Activated naive CD4-positive, alpha-beta T cell treated with anti-CD3 and anti-CD28 coated beads, Interleukin-2, amount 50 U/mL, for 24 hours (primary cell): ENCODE measurements at regions not wholly inside any gene's neighbourhood (a gene's known extent, or its start where the extent isn't known, plus 50 kb on each side); places are given as distances from the start of the nearest gene placed in this dataset.
"Not testable (repeated sequence)": the region's sequence is repeated elsewhere in the genome, so short reads cannot be mapped to it uniquely, and the experiment has no call there.

Experiments
- H3K27ac Mint-ChIP-seq: one replicate; pipeline ENCODE4 v1.8.0; 2021; ENCODE audit warnings: mild to moderate bottlenecking, mixed read lengths
- H3K27me3 Mint-ChIP-seq: one replicate; pipeline ENCODE4 v1.8.0; 2021; ENCODE audit warnings: mixed read lengths
- H3K36me3 Mint-ChIP-seq: one replicate; pipeline ENCODE4 v1.8.0; 2021; ENCODE audit warnings: mixed read lengths
- H3K4me1 Mint-ChIP-seq: one replicate; pipeline ENCODE4 v1.8.0; 2021; ENCODE audit warnings: mixed read lengths
- H3K4me3 Mint-ChIP-seq: one replicate; pipeline ENCODE4 v1.8.0; 2021; ENCODE audit warnings: mild to moderate bottlenecking, mixed read lengths
- H3K9me3 Mint-ChIP-seq: one replicate; pipeline ENCODE4 v1.8.0; 2021; ENCODE audit warnings: mixed read lengths

DNA sequence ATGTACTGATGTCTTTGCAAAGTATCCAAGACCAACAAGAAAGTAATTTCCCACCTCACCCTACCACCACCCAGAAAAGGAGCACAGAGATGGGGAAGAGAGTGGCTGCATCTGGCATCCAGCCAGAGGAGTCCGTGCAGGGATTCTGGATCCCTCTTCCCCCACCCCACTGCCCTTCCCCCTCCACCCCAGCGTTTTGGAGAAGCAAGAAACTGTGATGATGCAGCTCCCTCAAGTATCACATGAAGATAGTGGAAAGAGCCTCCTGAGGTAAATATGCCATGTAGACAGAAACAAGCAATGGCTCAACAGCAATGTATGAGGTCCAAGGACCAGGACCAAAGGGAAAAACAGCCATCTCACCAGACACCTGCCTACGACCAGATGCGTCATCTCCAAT is 153.8 kb downstream of the DEPDC1B start:
- H3K27ac Mint-ChIP-seq = no peak overlapping the region
- peaks cover 4% of the 10 kb centered on the region for H3K27me3 Mint-ChIP-seq
- no peak overlapping the region for H3K4me3 Mint-ChIP-seq
- H3K9me3 Mint-ChIP-seq = peaks cover 6% of the 10 kb centered on the region
- H3K4me1 Mint-ChIP-seq = no peaks in the 10 kb centered on the region
- no peaks in the 10 kb centered on the region for H3K36me3 Mint-ChIP-seq

DNA sequence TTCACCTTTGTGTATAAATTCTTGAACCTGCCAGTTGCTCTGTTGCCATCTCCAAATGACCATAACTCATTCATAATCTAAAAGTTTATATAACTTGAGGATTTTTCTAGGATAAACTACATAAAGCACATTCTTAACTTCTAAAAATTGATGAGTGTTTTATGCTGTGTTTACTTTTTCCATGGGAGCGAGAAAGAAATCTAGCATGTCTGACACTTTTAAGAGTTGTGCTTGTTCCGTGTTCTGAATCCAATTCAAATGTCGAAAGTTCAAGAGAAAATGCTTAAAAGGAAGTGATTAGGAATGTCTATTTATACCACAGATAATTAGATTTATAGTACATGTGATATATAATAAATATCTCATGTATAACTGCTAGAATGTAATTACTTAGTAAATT is 154.4 kb downstream of the DEPDC1B start:
- Mint-ChIP-seq H3K4me1 (no peaks in the 10 kb centered on the region), H3K36me3 (no peaks in the 10 kb centered on the region), H3K9me3 (peaks cover 6% of the 10 kb centered on the region), H3K27me3 (peaks cover 4% of the 10 kb centered on the region), H3K27ac (no peak overlapping the region), H3K4me3 (no peak overlapping the region)

DNA sequence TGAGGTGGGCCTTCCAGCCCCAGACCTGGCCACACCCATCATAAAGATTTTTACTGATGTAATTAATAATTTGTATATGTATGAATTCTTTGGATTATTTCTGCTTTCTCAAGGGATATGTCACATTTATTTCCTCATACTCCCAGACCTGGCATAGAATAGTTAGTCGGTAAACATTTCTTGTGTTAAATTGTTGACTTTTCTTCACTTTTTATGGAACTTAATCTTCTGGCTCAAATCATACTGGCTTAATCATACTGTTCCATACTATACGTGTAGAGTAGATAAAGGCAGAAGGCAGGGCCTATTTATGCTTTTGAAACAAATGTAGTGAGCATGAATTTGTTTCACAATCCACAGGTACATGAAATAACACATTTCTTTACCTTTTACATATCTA is 155.8 kb downstream of the DEPDC1B start:
- Mint-ChIP-seq H3K27ac (no peak overlapping the region), H3K36me3 (no peaks in the 10 kb centered on the region), H3K9me3 (peaks cover 2% of the 10 kb centered on the region), H3K27me3 (peaks cover 4% of the 10 kb centered on the region), H3K4me3 (no peak overlapping the region), H3K4me1 (no peaks in the 10 kb centered on the region)

DNA sequence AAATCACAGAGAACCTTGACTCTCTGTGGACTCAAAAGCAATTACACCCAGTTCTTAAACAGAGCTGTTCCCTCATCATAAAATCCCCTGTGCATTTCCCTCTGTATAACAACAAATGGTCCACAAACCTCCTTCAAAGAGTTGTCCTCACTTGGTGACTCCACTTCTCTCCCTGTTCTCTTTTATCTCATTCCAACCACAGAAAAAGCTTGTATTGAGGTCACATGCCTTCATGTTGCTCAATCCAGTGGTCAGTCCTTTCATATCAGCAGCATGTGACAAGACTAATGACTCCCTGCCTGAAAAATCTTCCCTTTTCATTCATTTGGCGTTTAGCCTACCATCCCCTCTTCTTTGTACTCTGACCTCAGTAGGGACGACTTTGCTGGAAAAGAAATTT is 158.0 kb downstream of the DEPDC1B start:
- Mint-ChIP-seq H3K36me3 (no peaks in the 10 kb centered on the region), H3K4me1 (no peaks in the 10 kb centered on the region), H3K27me3 (peaks cover 5% of the 10 kb centered on the region), H3K27ac (no peak overlapping the region), H3K4me3 (no peak overlapping the region), H3K9me3 (no peaks in the 10 kb centered on the region)

DNA sequence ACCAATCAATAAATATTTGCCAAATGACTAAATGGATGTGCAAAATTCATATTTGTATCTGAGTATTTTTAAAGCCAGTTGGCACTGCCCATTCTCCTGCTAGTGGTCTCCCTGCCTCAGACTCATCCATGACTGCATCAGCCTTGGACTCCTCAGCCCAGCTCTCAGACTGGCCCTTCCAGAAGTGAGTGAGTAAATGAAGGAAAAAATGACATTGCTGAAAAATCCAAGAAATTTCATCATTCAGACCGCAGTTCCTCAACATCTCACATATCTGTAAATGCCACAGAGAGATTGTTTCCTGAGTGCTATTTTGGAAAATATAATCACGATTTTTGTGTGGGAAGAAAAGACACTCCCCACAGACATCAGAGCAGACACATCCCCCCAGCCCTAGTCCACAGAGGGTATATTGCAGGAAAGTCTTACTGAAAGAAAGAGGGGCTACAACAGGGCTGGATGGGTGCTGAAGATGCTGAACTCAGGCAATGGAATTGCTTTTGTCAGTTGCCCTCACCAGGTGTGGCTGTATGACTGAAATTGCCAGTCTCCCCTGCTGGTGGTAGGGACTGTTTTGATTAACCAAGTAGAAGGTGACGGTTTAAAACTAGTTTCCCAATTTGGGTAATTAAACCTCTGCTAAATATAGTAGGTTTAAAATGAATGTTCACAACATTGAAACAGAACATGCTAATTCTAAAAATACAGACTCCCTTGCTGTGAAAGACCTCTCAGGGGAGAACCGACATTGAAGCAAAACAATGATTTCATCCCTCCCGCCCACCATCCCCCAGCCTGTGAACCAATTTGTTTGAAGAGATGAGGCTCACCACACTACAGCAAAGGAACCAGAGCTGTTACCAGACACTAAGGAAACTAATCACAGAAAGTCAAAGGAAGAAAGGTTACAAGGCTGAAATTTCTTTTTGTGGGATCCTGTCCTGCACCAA is 158.8 kb downstream of the DEPDC1B start:
- Mint-ChIP-seq H3K27ac (no peak overlapping the region), H3K4me1 (no peaks in the 10 kb centered on the region), H3K4me3 (no peak overlapping the region), H3K36me3 (no peaks in the 10 kb centered on the region), H3K9me3 (no peaks in the 10 kb centered on the region), H3K27me3 (peaks cover 5% of the 10 kb centered on the region)

DNA sequence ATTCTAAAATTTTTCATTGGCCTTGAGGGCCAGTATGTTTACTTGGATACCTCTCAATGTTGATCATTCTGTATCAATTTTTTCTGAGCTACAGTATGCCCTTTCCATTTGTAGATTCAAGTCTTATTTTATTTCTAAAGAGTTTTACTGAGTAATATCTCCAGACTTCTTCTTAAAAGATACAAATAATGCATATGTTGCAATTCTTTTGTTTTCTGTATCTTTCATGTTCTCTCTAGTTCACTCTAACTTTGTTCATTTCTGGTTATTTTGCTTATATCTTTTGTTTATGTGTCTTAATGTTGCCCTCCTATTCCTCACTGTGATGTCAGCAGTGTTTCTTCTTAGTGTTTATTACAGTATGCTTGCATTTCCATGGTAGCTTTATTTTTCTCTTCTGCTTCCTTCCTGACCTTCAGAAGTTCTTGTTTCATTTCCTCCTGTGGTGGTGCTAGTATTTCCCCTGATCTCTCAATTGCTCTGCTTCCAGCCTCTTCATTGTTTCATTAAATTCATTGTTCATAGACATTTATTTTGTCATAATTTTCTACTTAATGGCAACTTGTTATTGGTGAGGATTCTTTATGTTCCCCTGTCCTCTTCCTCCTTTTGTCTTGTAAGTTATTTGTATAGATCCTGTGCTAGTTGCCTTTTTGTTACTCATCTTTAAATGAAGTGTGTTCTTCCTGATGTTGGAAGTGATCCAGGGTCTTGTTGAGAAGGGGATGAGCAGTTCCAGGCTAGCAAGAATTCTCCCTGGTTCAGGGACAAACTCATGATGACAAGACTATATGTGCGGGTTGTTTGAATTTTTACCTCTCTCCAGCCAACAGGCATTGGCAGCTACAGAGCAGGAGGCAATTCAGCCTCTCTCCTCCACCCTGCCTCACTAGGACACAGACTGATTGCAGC is 160.8 kb downstream of the DEPDC1B start:
- Mint-ChIP-seq H3K36me3 (no peaks in the 10 kb centered on the region), H3K9me3 (no peaks in the 10 kb centered on the region), H3K27ac (no peak overlapping the region), H3K4me1 (no peaks in the 10 kb centered on the region), H3K27me3 (peaks cover 5% of the 10 kb centered on the region), H3K4me3 (no peak overlapping the region)

DNA sequence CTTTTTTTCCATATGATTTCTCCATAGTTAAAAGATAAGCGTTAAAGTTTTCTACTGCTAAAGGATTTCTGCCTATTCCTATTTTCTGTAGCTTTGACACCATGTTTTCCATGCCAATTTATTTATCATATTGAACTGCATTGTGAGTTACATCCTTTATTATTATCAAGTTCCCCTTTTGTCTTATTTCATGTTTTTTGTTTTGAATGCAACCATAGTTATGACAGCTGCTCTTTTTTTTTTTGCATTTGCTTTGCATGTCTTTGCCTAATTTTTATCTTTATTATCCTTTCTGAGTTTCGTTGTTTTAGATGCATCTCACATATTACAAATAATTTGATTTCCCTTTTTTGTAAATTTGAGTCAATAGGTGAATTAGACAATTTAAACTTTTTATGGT is 161.5 kb downstream of the DEPDC1B start:
- Mint-ChIP-seq H3K4me1 (no peaks in the 10 kb centered on the region), H3K27ac (no peak overlapping the region), H3K36me3 (no peaks in the 10 kb centered on the region), H3K27me3 (peaks cover 5% of the 10 kb centered on the region), H3K9me3 (no peaks in the 10 kb centered on the region), H3K4me3 (no peak overlapping the region)

DNA sequence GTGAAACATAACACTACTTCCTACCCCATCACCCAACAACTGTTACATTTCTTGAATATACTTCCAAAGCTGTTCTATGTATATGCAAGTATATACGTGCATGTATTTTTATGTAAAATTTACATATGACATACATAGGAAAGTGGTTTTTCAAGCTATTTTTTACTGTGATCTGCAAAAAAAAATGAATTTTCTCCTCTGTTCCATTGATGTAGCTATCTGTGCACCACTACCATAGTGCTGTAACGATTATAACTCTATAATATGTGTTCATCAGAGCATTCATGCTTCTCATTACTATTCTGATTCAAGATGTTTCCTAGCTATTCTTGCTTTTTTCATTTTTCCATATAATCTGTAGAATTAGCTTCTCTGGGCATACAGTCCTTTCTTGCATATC is 164.0 kb downstream of the DEPDC1B start:
- Mint-ChIP-seq H3K36me3 (no peaks in the 10 kb centered on the region), H3K27me3 (peaks cover 3% of the 10 kb centered on the region), H3K4me1 (no peaks in the 10 kb centered on the region), H3K4me3 (no peak overlapping the region), H3K27ac (no peak overlapping the region), H3K9me3 (no peaks in the 10 kb centered on the region)

DNA sequence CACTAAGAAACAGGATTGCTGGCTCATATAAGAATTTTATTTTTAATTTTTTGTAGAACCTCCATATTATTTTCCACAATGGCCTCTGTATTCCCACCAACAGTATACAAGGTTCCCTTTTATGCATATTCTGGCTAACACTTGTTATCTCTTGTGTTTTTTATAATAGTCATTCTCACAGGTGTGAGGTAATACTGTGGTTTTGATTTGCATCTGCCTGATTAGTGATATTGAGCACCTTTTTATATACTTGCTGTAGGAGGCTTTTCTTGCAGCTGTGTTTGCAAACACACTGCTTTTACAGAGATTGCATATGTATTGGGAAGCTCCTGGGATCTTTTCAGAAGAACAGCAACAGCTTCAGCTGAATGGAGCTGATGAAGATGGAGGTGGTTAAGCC is 164.8 kb downstream of the DEPDC1B start:
- H3K36me3 Mint-ChIP-seq = no peaks in the 10 kb centered on the region
- H3K27ac Mint-ChIP-seq = no peak overlapping the region
- H3K27me3 Mint-ChIP-seq = peaks cover 3% of the 10 kb centered on the region
- H3K9me3 Mint-ChIP-seq = no peaks in the 10 kb centered on the region
- no peak overlapping the region for H3K4me3 Mint-ChIP-seq
- H3K4me1 Mint-ChIP-seq = no peaks in the 10 kb centered on the region

DNA sequence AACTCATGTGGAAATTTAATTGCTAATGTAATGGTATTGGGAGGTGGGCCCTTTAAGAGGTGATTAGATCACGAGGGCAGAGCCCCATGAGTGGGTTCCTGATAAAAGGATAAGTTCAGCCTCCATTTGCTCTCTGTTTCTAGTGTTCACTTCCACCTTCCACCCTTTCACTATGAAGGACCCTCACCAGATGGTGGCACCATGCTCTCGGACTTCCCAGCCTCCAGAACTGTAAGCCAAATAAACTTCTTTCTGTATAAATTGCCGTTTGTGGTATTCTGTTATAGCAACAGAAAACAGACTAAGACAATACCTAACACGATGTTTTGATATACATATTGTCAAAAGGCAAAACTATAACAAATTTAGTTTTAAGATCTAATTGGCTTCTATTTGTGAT is 166.2 kb downstream of the DEPDC1B start:
- H3K27me3 Mint-ChIP-seq = peaks cover 1% of the 10 kb centered on the region
- no peaks in the 10 kb centered on the region for H3K36me3 Mint-ChIP-seq
- no peaks in the 10 kb centered on the region for H3K4me1 Mint-ChIP-seq
- H3K4me3 Mint-ChIP-seq = no peak overlapping the region
- no peak overlapping the region for H3K27ac Mint-ChIP-seq
- no peaks in the 10 kb centered on the region for H3K9me3 Mint-ChIP-seq

DNA sequence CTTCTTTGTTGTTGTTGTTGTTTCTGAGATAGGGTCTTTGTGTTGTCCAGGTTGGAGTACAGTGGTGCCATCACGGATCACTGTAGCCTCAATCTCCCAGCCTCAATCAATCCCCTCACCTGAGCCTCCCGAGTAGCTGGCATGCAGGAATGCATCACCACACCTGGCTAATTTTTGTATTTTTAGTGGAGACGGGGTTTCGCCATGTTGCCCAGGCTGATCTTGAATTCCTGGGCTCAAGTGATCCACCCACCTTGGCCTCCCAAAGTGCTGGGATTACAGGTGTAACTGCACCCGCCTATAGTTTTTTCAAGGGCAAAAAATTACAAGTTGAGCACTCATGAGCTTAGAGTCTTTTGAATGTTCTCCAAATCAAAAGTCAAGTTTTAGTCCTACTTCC is 167.2 kb downstream of the DEPDC1B start:
- H3K27ac Mint-ChIP-seq, H3K27me3 Mint-ChIP-seq: not testable (repeated sequence)

DNA sequence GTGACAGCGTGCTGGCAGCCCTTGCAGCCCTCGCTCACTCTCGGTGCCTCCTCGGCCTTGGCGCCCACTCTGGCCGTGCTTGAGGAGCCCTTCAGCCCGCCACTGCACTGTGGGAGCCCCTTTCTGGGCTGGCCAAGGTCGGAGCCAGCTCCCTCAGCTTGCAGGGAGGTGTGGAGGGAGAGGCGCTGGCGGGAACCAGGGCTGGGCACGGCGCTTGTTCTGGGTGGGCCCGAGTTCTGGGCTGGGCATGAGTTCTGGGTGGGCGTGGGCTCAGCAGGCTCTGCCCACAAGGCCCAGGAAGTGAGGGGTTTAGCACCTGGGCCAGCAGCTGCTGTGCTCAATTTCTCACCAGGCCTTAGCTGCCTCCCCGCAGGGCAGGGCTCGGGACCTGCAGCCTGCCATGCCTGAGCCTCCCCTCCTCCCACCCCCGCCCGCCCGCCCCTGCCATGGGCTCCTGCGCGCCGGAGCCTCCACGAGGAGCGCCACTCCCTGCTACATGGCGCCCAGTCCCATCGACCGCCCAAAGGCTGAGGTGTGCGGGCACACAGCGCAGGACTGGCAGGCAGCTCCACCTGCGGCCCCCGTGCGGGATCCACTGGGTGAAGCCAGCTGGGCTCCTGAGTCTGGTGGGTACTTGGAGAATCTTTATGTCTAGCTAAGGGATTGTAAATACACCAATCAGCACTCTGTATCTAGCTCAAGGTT is 169.7 kb downstream of the DEPDC1B start:
- not testable (repeated sequence) for H3K27ac Mint-ChIP-seq, H3K36me3 Mint-ChIP-seq, H3K9me3 Mint-ChIP-seq, H3K4me1 Mint-ChIP-seq, H3K4me3 Mint-ChIP-seq, H3K27me3 Mint-ChIP-seq

More for the DNA sequence above, 167.2 kb downstream of the DEPDC1B start:
- H3K4me3 Mint-ChIP-seq, H3K36me3 Mint-ChIP-seq, H3K4me1 Mint-ChIP-seq, H3K9me3 Mint-ChIP-seq: not testable (repeated sequence)

DNA sequence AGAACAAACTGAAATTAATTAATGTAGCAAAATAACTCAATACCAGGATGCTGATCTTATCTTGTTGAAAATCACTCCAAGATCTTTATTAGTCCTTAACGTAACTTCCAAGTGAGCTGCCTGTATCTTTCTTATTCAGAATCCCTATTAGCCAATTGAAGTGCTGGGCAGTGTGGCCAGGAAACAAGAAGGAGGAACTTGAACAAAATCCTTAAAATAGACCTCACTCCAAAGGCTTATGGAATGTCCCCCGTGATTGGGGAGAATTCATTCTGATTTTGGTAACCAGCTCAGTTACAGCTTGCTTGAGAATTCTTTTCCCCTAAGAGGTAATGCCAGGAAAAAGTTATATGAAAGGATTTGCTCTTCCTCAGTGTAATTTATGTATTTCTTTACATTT is 171.0 kb downstream of the DEPDC1B start:
- Mint-ChIP-seq H3K4me3 (no peak overlapping the region), H3K27ac (no peak overlapping the region), H3K9me3 (no peaks in the 10 kb centered on the region), H3K4me1 (no peaks in the 10 kb centered on the region), H3K36me3 (no peaks in the 10 kb centered on the region), H3K27me3 (peaks cover 5% of the 10 kb centered on the region)

DNA sequence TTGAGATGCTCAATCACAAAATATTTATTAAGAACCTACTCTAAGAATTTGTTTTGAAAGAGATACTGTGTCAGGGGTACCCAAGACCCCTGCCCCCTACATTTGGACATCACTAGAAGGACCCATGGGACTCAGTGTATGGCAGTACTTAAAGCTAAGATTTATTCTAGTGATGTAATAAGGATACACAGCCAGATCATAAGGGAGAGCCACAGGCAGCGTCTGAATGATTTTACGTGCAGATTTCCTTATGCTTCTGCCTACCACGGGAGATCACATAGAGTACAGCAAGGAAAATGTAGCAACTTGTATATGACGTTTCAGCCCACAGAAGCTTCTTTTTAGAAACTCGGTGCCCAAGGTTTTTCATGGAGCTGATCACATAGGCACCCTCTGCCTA is 172.9 kb downstream of the DEPDC1B start:
- H3K4me3 Mint-ChIP-seq = no peak overlapping the region
- peaks cover 4% of the 10 kb centered on the region for H3K27me3 Mint-ChIP-seq
- H3K4me1 Mint-ChIP-seq = no peaks in the 10 kb centered on the region
- H3K36me3 Mint-ChIP-seq = no peaks in the 10 kb centered on the region
- no peaks in the 10 kb centered on the region for H3K9me3 Mint-ChIP-seq
- no peak overlapping the region for H3K27ac Mint-ChIP-seq

DNA sequence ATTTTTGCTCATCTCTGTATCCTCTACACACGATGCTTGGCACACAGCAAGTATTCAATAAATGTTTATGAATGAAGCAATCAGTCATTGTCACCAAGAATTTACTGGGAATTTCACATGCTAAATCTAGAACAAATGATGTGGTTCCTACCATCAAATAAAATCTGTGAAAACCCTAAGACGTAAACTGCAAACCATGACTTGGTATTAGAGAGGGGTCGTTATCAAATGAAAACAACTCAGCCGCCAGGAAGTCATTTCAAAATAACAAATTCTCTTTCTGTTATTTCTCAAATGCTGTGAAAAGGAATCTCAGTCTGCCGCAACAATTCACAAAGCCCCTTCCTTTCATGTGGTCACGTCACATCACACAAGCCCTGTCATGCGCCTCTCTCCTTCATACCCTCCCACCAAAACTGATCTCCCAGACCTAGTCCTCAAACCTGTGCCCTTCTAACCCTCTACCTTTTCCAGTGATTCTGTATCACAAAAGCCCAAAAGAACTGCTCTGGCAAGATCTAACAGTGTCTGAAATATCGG is 173.6 kb downstream of the DEPDC1B start:
- no peaks in the 10 kb centered on the region for H3K36me3 Mint-ChIP-seq
- no peaks in the 10 kb centered on the region for H3K4me1 Mint-ChIP-seq
- no peaks in the 10 kb centered on the region for H3K9me3 Mint-ChIP-seq
- peaks cover 5% of the 10 kb centered on the region for H3K27me3 Mint-ChIP-seq
- no peak overlapping the region for H3K27ac Mint-ChIP-seq
- no peak overlapping the region for H3K4me3 Mint-ChIP-seq
